GM04503 (cell line): ENCODE measurements at regions not wholly inside any gene's neighbourhood (a gene's known extent, or its start where the extent isn't known, plus 50 kb on each side); places are given as distances from the start of the nearest gene placed in this dataset.
"Not testable (repeated sequence)": the region's sequence is repeated elsewhere in the genome, so short reads cannot be mapped to it uniquely, and the experiment has no call there.

Experiments
- DNase-seq: peaks from one replicate; pipeline ENCODE4 v3.0.0-alpha.2; 2012; ENCODE audit warnings: low read depth

- no peak for DNase-seq
Measured at GRCh38 chr13:38283346-38283745, 66.3 kb upstream of the UFM1 start.

- DNase-seq: no peak
Measured at GRCh38 chr13:38265132-38265497, 84.5 kb upstream of the UFM1 start.

- DNase-seq: no peak
Measured at GRCh38 chr13:38264363-38265131, 85.1 kb upstream of the UFM1 start.

GRCh38 chr13:38262211-38262610 lies 87.4 kb upstream of the UFM1 start:
- DNase-seq: peak; percentile 43

GRCh38 chr13:38255600-38255999 lies 94.1 kb upstream of the UFM1 start:
- no peak for DNase-seq

GRCh38 chr13:38239874-38240273 lies 109.8 kb upstream of the UFM1 start:
- DNase-seq: no peak

- no peak for DNase-seq
Measured at GRCh38 chr13:38228322-38228721, 121.3 kb upstream of the UFM1 start.

GRCh38 chr13:38226496-38226895 lies 123.2 kb upstream of the UFM1 start:
- DNase-seq: no peak

GRCh38 chr13:38223089-38223488 lies 126.6 kb upstream of the UFM1 start:
- DNase-seq: no peak

GRCh38 chr13:38221120-38221519 lies 128.5 kb upstream of the UFM1 start:
- DNase-seq: not testable (repeated sequence)

- DNase-seq: no peak
Measured at GRCh38 chr13:38216181-38216580, 133.5 kb upstream of the UFM1 start.

- no peak for DNase-seq
Measured at GRCh38 chr13:38213314-38213713, 136.3 kb upstream of the UFM1 start.

GRCh38 chr13:38210928-38211596 lies 138.6 kb upstream of the UFM1 start:
- no peak for DNase-seq

- no peak for DNase-seq
Measured at GRCh38 chr13:38204556-38204955, 145.1 kb upstream of the UFM1 start.

GRCh38 chr13:38202740-38203139 lies 146.9 kb upstream of the UFM1 start:
- peak; percentile 43 for DNase-seq

- no peak for DNase-seq
Measured at GRCh38 chr13:38191016-38191415, 158.6 kb upstream of the UFM1 start.

- DNase-seq: no peak
Measured at GRCh38 chr13:38180670-38181069, 169.0 kb upstream of the UFM1 start.

- DNase-seq: peak; percentile 17
Measured at GRCh38 chr13:38180126-38180525, 169.5 kb upstream of the UFM1 start.

- DNase-seq: no peak
Measured at GRCh38 chr13:38176664-38177063, 173.0 kb upstream of the UFM1 start.

GRCh38 chr13:38173403-38173802 lies 176.2 kb upstream of the UFM1 start:
- no peak for DNase-seq

- no peak for DNase-seq
Measured at GRCh38 chr13:38167164-38167822, 182.4 kb upstream of the UFM1 start.

GRCh38 chr13:38166116-38166515 lies 183.5 kb upstream of the UFM1 start:
- DNase-seq: peak; percentile 17

GRCh38 chr13:38160131-38160530 lies 189.5 kb upstream of the UFM1 start:
- no peak for DNase-seq
